ENCODE measurements at regions not wholly inside any gene's neighbourhood (a gene's known extent, or its start where the extent isn't known, plus 50 kb on each side); places are given as distances from the start of the nearest gene placed in this dataset.
A peak's percentile ranks its signal among the peaks of the same experiment; 100 is the strongest.

- DNase-seq (ENCODE audit: low spot score) = no peak
Observed at GRCh38 chr1:164310166-164310565, 248.8 kb upstream of the PBX1 start.

- no peak for DNase-seq (ENCODE audit: low spot score)
Observed at GRCh38 chr1:164311377-164311776, 247.6 kb upstream of the PBX1 start.

GRCh38 chr1:164320790-164321731 is 237.9 kb upstream of the PBX1 start:
- DNase-seq (ENCODE audit: low spot score) = peak; percentile 1

GRCh38 chr1:164325786-164326185 is 233.2 kb upstream of the PBX1 start:
- DNase-seq (ENCODE audit: low spot score) = no peak

- DNase-seq (ENCODE audit: low spot score) = no peak
Observed at GRCh38 chr1:164333387-164333786, 225.6 kb upstream of the PBX1 start.

GRCh38 chr1:164337394-164337793 is 221.6 kb upstream of the PBX1 start:
- no peak for DNase-seq (ENCODE audit: low spot score)

GRCh38 chr1:164337885-164338284 is 221.1 kb upstream of the PBX1 start:
- no peak for DNase-seq (ENCODE audit: low spot score)

GRCh38 chr1:164343189-164343588 is 215.8 kb upstream of the PBX1 start:
- DNase-seq (ENCODE audit: low spot score) = no peak

GRCh38 chr1:164347980-164348379 is 211.0 kb upstream of the PBX1 start:
- no peak for DNase-seq (ENCODE audit: low spot score)

- DNase-seq (ENCODE audit: low spot score) = no peak
Observed at GRCh38 chr1:164356511-164356910, 202.5 kb upstream of the PBX1 start.

GRCh38 chr1:164360265-164360664 is 198.7 kb upstream of the PBX1 start:
- DNase-seq (ENCODE audit: low spot score) = no peak

- no peak for DNase-seq (ENCODE audit: low spot score)
Observed at GRCh38 chr1:164361927-164362326, 197.1 kb upstream of the PBX1 start.

GRCh38 chr1:164363980-164364379 is 195.0 kb upstream of the PBX1 start:
- no peak for DNase-seq (ENCODE audit: low spot score)

GRCh38 chr1:164366014-164366413 is 193.0 kb upstream of the PBX1 start:
- no peak for DNase-seq (ENCODE audit: low spot score)

- no peak for DNase-seq (ENCODE audit: low spot score)
Observed at GRCh38 chr1:164369698-164370365, 189.2 kb upstream of the PBX1 start.

GRCh38 chr1:164380893-164381292 is 178.1 kb upstream of the PBX1 start:
- DNase-seq (ENCODE audit: low spot score) = no peak

- no peak for DNase-seq (ENCODE audit: low spot score)
Observed at GRCh38 chr1:164382384-164382783, 176.6 kb upstream of the PBX1 start.

- no peak for DNase-seq (ENCODE audit: low spot score)
Observed at GRCh38 chr1:164384262-164384661, 174.7 kb upstream of the PBX1 start.

- DNase-seq (ENCODE audit: low spot score) = no peak
Observed at GRCh38 chr1:164417016-164417704, 141.8 kb upstream of the PBX1 start.

GRCh38 chr1:164423136-164423535 is 135.8 kb upstream of the PBX1 start:
- DNase-seq (ENCODE audit: low spot score) = no peak

GRCh38 chr1:164433141-164433817 is 125.7 kb upstream of the PBX1 start:
- DNase-seq (ENCODE audit: low spot score) = no peak

- no peak for DNase-seq (ENCODE audit: low spot score)
Observed at GRCh38 chr1:164433818-164434170, 125.2 kb upstream of the PBX1 start.

Measured in globus pallidus (tissue), 1 donor.